Upper lobe of left lung (tissue), 4 donors: ENCODE measurements at regions not wholly inside any gene's neighbourhood (a gene's known extent, or its start where the extent isn't known, plus 50 kb on each side); places are given as distances from the start of the nearest gene placed in this dataset.

Source experiments
- CTCF ChIP-seq, 6 experiments: fragments of 450-650 bp in 4 of 6; fragments of 200-600 bp in 2 of 6; sonication (generic) in 2 of 6; IDR thresholded peaks; one replicate each; pipeline ENCODE4 v1.5.1; 2016 to 2019; ENCODE audit warnings: antibody characterized with exemption in 6 of 6
- POLR2A ChIP-seq, 4 donors: fragments of 450-650 bp; IDR thresholded peaks; one replicate each; pipeline ENCODE4 v1.5.1; 2016 to 2017; ENCODE audit warnings: antibody characterized with exemption in 4 of 4, mild to moderate bottlenecking in 2 of 4
- POLR2AphosphoS5 ChIP-seq, 2 donors: sonication (generic); formaldehyde crosslinking; IDR thresholded peaks; one replicate each; pipeline ENCODE4 v1.5.1; 2017; ENCODE audit warnings: antibody characterized with exemption in 2 of 2

GRCh38 chr3:35565048-35565447 lies 74.3 kb upstream of the ARPP21 start:
- TF ChIP-seq CTCF (IDR thresholded peaks at IDR 0.05) (no peak), POLR2AphosphoS5 (IDR thresholded peaks at IDR 0.05) (no peak), POLR2A (IDR thresholded peaks at IDR 0.05) (no peak)
